SK-N-SH treated with all-trans-retinoic acid at 6 μM for 48 hours (cell line): ENCODE measurements at regions not wholly inside any gene's neighbourhood (a gene's known extent, or its start where the extent isn't known, plus 50 kb on each side); places are given as distances from the start of the nearest gene placed in this dataset.
A peak's percentile ranks its signal among the peaks of the same experiment; 100 is the strongest.
"Not testable (repeated sequence)": the region's sequence is repeated elsewhere in the genome, so short reads cannot be mapped to it uniquely, and the experiment has no call there.

ENCODE experiments used
- ATAC-seq: fragments of 200-7000 bp; cut with Tn5 transposase; 3 replicates; pipeline ENCODE4 v1.9.1; 2020; ENCODE audit warnings: mild to moderate bottlenecking, moderate library complexity
- BACH2 ChIP-seq: fragments of 250-450 bp; sonication (Bioruptor Pico); IDR thresholded peaks from 2 replicates; pipeline ENCODE4 v1.9.0; 2021; ENCODE audit warnings: mild to moderate bottlenecking, borderline replicate concordance
- CREB5 ChIP-seq: fragments of 250-450 bp; sonication (Bioruptor Pico); IDR thresholded peaks from 2 replicates; pipeline ENCODE4 v1.5.1; 2020; ENCODE audit warnings: low read depth, mild to moderate bottlenecking, moderate library complexity
- CSDC2 ChIP-seq: fragments of 250-450 bp; sonication (Bioruptor Pico); IDR thresholded peaks from 2 replicates; pipeline ENCODE4 v1.5.0; 2020; ENCODE audit warnings: mild to moderate bottlenecking, moderate library complexity
- CSRNP3 ChIP-seq: fragments of 250-450 bp; sonication (Bioruptor Pico); IDR thresholded peaks from 2 replicates; pipeline ENCODE4 v1.5.1; 2021; ENCODE audit warnings: mild to moderate bottlenecking, moderate library complexity
- ESRRG ChIP-seq: fragments of 250-450 bp; sonication (Bioruptor Pico); IDR thresholded peaks from 2 replicates; pipeline ENCODE4 v1.6.1; 2021; ENCODE audit warnings: mild to moderate bottlenecking
- GLIS3 ChIP-seq: fragments of 250-450 bp; sonication (Bioruptor Pico); IDR thresholded peaks from 2 replicates; pipeline ENCODE4 v1.5.0; 2020; ENCODE audit warnings: mild to moderate bottlenecking, moderate library complexity
- ISL1 ChIP-seq: fragments of 250-450 bp; sonication (Bioruptor Pico); IDR thresholded peaks from 2 replicates; pipeline ENCODE4 v2.1.2; 2022; ENCODE audit warnings: mild to moderate bottlenecking, moderate library complexity
- OSR1 ChIP-seq: fragments of 250-450 bp; sonication (Bioruptor Pico); IDR thresholded peaks from 2 replicates; pipeline ENCODE4 v1.8.0; 2022; ENCODE audit warnings: moderate library complexity, mild to moderate bottlenecking, inconsistent platforms
- POU6F1 ChIP-seq: fragments of 250-450 bp; sonication (Bioruptor Pico); IDR thresholded peaks from 2 replicates; pipeline ENCODE4 v1.8.0; 2021; ENCODE audit warnings: low read depth, mild to moderate bottlenecking, moderate library complexity, borderline replicate concordance
- PPARA ChIP-seq: fragments of 250-450 bp; sonication (Bioruptor Pico); IDR thresholded peaks from 2 replicates; pipeline ENCODE4 v1.5.0; 2020; ENCODE audit warnings: mild to moderate bottlenecking, borderline replicate concordance
- RARB ChIP-seq: fragments of 250-450 bp; sonication (Bioruptor Pico); IDR thresholded peaks from 2 replicates; pipeline ENCODE4 v1.8.0; 2021; ENCODE audit warnings: mild to moderate bottlenecking, moderate library complexity
- SNAI2 ChIP-seq: fragments of 250-450 bp; sonication (Bioruptor Pico); IDR thresholded peaks from 2 replicates; pipeline ENCODE4 v1.5.0; 2020; ENCODE audit warnings: mild to moderate bottlenecking, moderate library complexity
- TCF4 ChIP-seq: fragments of 250-450 bp; sonication (Bioruptor Pico); IDR thresholded peaks from 2 replicates; pipeline ENCODE4 v1.8.0; 2021; ENCODE audit warnings: mild to moderate bottlenecking, moderate library complexity, borderline replicate concordance
- TOX ChIP-seq: fragments of 250-450 bp; sonication (Bioruptor Pico); IDR thresholded peaks from 2 replicates; pipeline ENCODE4 v1.8.0; 2021; ENCODE audit warnings: mild to moderate bottlenecking, moderate library complexity, borderline replicate concordance
- TSHZ2 ChIP-seq: fragments of 250-450 bp; sonication (Bioruptor Pico); IDR thresholded peaks from 2 replicates; pipeline ENCODE4 v1.5.0; 2020; ENCODE audit warnings: mild to moderate bottlenecking, moderate library complexity
- ZC3H10 ChIP-seq: fragments of 250-450 bp; sonication (Bioruptor Pico); IDR thresholded peaks from 2 replicates; pipeline ENCODE4 v1.5.1; 2021; ENCODE audit warnings: mild to moderate bottlenecking, moderate library complexity
- ZFP3 ChIP-seq: fragments of 250-450 bp; sonication (Bioruptor Pico); IDR thresholded peaks from 2 replicates; pipeline ENCODE4 v1.5.0; 2020; ENCODE audit warnings: mild to moderate bottlenecking, moderate library complexity
- ZFP30 ChIP-seq: fragments of 450-650 bp; formaldehyde crosslinking; IDR thresholded peaks from 2 replicates; pipeline ENCODE4 v1.5.0; 2022; ENCODE audit warnings: mild to moderate bottlenecking, moderate library complexity
- ZNF70 ChIP-seq: fragments of 450-650 bp; formaldehyde crosslinking; IDR thresholded peaks from 2 replicates; pipeline ENCODE4 v1.5.0; 2020; ENCODE audit warnings: mild to moderate bottlenecking, moderate library complexity

- TF ChIP-seq TCF4 (CRISPR knock-in tag) (no peak), ZFP30 (CRISPR knock-in tag) (no peak), ZNF70 (CRISPR knock-in tag) (no peak), RARB (CRISPR knock-in tag) (no peak), SNAI2 (no peak), GLIS3 (CRISPR knock-in tag) (no peak), CSRNP3 (CRISPR knock-in tag) (no peak)
- ATAC-seq = no peak
Observed at GRCh38 chr21:27526451-27526850, 559.6 kb upstream of the ADAMTS5 start.

GRCh38 chr21:27525780-27526179 lies 558.9 kb upstream of the ADAMTS5 start:
- TF ChIP-seq SNAI2 = no peak
- no peak for ATAC-seq

- no peak for TF ChIP-seq BACH2 (CRISPR knock-in tag)
- no peak for TF ChIP-seq RARB (CRISPR knock-in tag)
- TF ChIP-seq CSDC2 (CRISPR knock-in tag) = 0 out of 2 replicates have a peak, but pooled peaks have one; percentile 53
- no peak for TF ChIP-seq OSR1 (CRISPR knock-in tag)
- TF ChIP-seq CREB5 = peak; percentile 84
- peak; percentile 77 for TF ChIP-seq ISL1 (CRISPR knock-in tag)
- peak; percentile 96 for ATAC-seq
Observed at GRCh38 chr21:27519361-27519760, 552.5 kb upstream of the ADAMTS5 start.

- ATAC-seq = not testable (repeated sequence)
Observed at GRCh38 chr21:27517177-27517576, 550.3 kb upstream of the ADAMTS5 start.

- no peak for ATAC-seq
Observed at GRCh38 chr21:27515676-27516075, 548.8 kb upstream of the ADAMTS5 start.

GRCh38 chr21:27513825-27514224 lies 546.9 kb upstream of the ADAMTS5 start:
- no peak for ATAC-seq
- no peak for TF ChIP-seq TSHZ2 (CRISPR knock-in tag)
- peak; percentile 69 for TF ChIP-seq ISL1 (CRISPR knock-in tag)

More at GRCh38 chr21:27515676-27516075, 548.8 kb upstream of the ADAMTS5 start:
- no peak for TF ChIP-seq TOX (CRISPR knock-in tag)
- peak; percentile 20; the same call in 1 of the 2 replicates for TF ChIP-seq ISL1 (CRISPR knock-in tag)

- no peak for TF ChIP-seq ZC3H10 (CRISPR knock-in tag)
- TF ChIP-seq ZNF70 (CRISPR knock-in tag) = no peak
- TF ChIP-seq PPARA = no peak
- no peak for TF ChIP-seq POU6F1 (CRISPR knock-in tag)
- no peak for TF ChIP-seq OSR1 (CRISPR knock-in tag)
- TF ChIP-seq SNAI2 = no peak
- TF ChIP-seq TOX (CRISPR knock-in tag) = no peak
- TF ChIP-seq ZFP3 = no peak
- no peak for TF ChIP-seq GLIS3 (CRISPR knock-in tag)
- TF ChIP-seq TSHZ2 (CRISPR knock-in tag) = no peak
- TF ChIP-seq CSRNP3 (CRISPR knock-in tag) = no peak
- TF ChIP-seq CSDC2 (CRISPR knock-in tag) = no peak
- TF ChIP-seq RARB (CRISPR knock-in tag) = no peak
- no peak for TF ChIP-seq BACH2 (CRISPR knock-in tag)
- no peak for TF ChIP-seq ESRRG (CRISPR knock-in tag)
- ATAC-seq = no peak; the same call in 2 of the 3 replicates
Observed at GRCh38 chr21:27513016-27513415, 546.1 kb upstream of the ADAMTS5 start.
